ENCODE measurements at regions not wholly inside any gene's neighbourhood (a gene's known extent, or its start where the extent isn't known, plus 50 kb on each side); places are given as distances from the start of the nearest gene placed in this dataset.

GRCh38 chr6:14276071-14276470 lies 158.5 kb downstream of the CD83 start:
- peak; percentile 37 for DNase-seq

- peak; percentile 12 for DNase-seq
Observed at GRCh38 chr6:14276667-14277404, 159.3 kb downstream of the CD83 start.

- peak; percentile 24 for DNase-seq
Observed at GRCh38 chr6:14277405-14277930, 159.9 kb downstream of the CD83 start.

GRCh38 chr6:14278006-14278405 lies 160.4 kb downstream of the CD83 start:
- DNase-seq: no peak

GRCh38 chr6:14278446-14278845 lies 160.9 kb downstream of the CD83 start:
- peak; percentile 32 for DNase-seq

- DNase-seq: no peak
Observed at GRCh38 chr6:14280006-14280510, 162.5 kb downstream of the CD83 start.

- peak; percentile 58 for DNase-seq
Observed at GRCh38 chr6:14280766-14281293, 163.3 kb downstream of the CD83 start.

GRCh38 chr6:14281811-14282660 lies 164.5 kb downstream of the CD83 start:
- no peak for DNase-seq

GRCh38 chr6:14282854-14283505 lies 165.4 kb downstream of the CD83 start:
- DNase-seq: no peak

GRCh38 chr6:14283600-14284235 lies 166.1 kb downstream of the CD83 start:
- no peak for DNase-seq

- DNase-seq: no peak
Observed at GRCh38 chr6:14284969-14285590, 167.5 kb downstream of the CD83 start.

GRCh38 chr6:14286144-14286543 lies 168.6 kb downstream of the CD83 start:
- no peak for DNase-seq

GRCh38 chr6:14286634-14287428 lies 169.3 kb downstream of the CD83 start:
- no peak for DNase-seq

- no peak for DNase-seq
Observed at GRCh38 chr6:14287707-14288106, 170.1 kb downstream of the CD83 start.

- DNase-seq: no peak
Observed at GRCh38 chr6:14288910-14289309, 171.3 kb downstream of the CD83 start.

GRCh38 chr6:14290041-14290771 lies 172.6 kb downstream of the CD83 start:
- DNase-seq: no peak

- DNase-seq: peak; percentile 22
Observed at GRCh38 chr6:14290772-14291330, 173.3 kb downstream of the CD83 start.

GRCh38 chr6:14291331-14291730 lies 173.8 kb downstream of the CD83 start:
- DNase-seq: no peak

GRCh38 chr6:14292119-14292518 lies 174.5 kb downstream of the CD83 start:
- no peak for DNase-seq
